ENCODE measurements at regions not wholly inside any gene's neighbourhood (a gene's known extent, or its start where the extent isn't known, plus 50 kb on each side); places are given as distances from the start of the nearest gene placed in this dataset.

DNA sequence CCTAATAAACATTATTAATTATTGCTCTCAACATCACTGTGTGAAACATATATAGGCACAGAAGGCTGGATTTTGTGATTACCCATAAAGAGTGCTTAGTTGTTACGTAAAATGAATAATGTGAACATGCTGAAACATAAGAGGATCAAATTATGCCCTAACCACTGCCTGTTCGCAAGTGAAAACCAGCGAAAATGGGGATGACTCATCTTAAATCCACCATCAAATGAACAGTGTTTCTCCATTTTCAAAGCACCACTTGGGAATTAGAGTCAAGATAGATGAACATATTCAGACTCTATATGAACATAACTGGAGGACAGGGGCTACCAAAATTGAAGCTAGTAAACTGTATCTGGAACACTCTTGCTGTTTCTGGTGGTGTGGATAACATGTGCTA is 386.2 kb downstream of the HHIPL2 start:
- Histone ChIP-seq H3K36me3 (ENCODE audit: low read depth) (no peaks in the 10 kb centered on the region), H3K79me2 (ENCODE audit: low read depth) (no peaks in the 10 kb centered on the region), H3K9me2 (ENCODE audit: insufficient read depth) (no peaks in the 10 kb centered on the region), H3K4me2 (no peak overlapping the region), H3K27me3 (ENCODE audit: insufficient read depth, low read depth) (no peaks in the 10 kb centered on the region), H3K27ac (no peak overlapping the region), H4K20me1 (ENCODE audit: insufficient read depth) (no peaks in the 10 kb centered on the region), H3K4me3 (no peak overlapping the region), H3F3A (ENCODE audit: insufficient read depth, low read depth) (no peaks in the 10 kb centered on the region), H3K9me3 (ENCODE audit: insufficient read depth, low read depth) (no peaks in the 10 kb centered on the region), H3K4me1 (replicated peaks; ENCODE audit: insufficient read depth) (no peaks in the 10 kb centered on the region), H2AFZ (no peak overlapping the region)
- no peak for DNase-seq
- ChIA-PET POLR2A (ENCODE audit: unreplicated experiment) (no interaction called here), CTCF (no interaction called here)
- no TSS peak for BruUV-seq (replicated peaks)
- intact Hi-C loops (cut with micrococcal nuclease; ENCODE audit: unreplicated experiment): no loop called here
- TF ChIP-seq EZH2 (IDR thresholded peaks at IDR 0.05; ENCODE audit: low read depth): no peak
- TF ChIP-seq CTCF (conservative IDR thresholded peaks at IDR 0.05): no peak

DNA sequence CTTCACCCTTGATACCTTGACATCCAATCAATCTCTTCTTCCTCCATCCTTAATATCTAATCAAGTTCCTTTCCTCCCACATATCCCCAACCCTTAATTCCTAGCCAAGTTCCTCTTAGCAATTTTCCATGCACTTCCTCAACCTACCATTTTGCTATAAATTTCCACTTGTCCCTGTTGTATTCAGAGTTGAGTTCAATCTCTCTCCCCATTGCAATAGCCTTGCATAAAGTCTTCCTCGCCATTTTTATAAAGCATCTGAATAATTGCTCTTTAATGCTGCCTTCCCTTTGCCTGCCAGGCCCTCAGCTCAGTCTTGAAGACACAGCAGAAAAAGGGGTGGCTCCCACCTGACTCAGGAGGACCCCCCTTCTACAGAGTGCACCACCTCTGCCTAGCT is 390.3 kb downstream of the HHIPL2 start:
- no peaks in the 10 kb centered on the region for H3K36me3 ChIP-seq (ENCODE audit: low read depth)
- BruUV-seq (replicated peaks): no TSS peak
- TF ChIP-seq EZH2 (IDR thresholded peaks at IDR 0.05; ENCODE audit: low read depth): no peak
- no peak for TF ChIP-seq CTCF (conservative IDR thresholded peaks at IDR 0.05)

DNA sequence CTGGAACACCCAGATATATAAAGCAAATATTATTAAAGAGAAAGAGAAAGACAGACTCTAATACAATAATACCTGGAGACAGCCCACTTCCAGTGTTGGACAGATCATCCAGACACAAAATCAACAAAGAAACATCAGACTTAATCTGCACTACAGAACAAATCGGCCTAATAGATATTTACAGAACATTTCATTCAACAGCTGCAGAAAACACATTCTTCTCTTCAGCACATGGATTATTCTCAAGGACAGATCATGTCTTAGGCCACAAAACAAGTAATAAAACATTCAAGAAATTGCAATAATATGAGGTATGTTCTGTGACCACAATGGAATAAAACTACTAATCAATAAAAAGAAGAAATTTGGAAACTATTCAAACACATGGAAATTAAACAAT is 398.3 kb upstream of the DUSP10 start:
- Histone ChIP-seq H3K36me3 (ENCODE audit: low read depth) (no peaks in the 10 kb centered on the region), H3K27me3 (ENCODE audit: insufficient read depth, low read depth) (no peaks in the 10 kb centered on the region), H3K79me2 (ENCODE audit: low read depth) (no peaks in the 10 kb centered on the region), H3K9me3 (ENCODE audit: insufficient read depth, low read depth) (no peaks in the 10 kb centered on the region), H2AFZ (no peak overlapping the region), H3K9me2 (ENCODE audit: insufficient read depth) (peaks cover 5% of the 10 kb centered on the region; the same call in 1 of the 2 replicates), H3K4me1 (replicated peaks; ENCODE audit: insufficient read depth) (no peaks in the 10 kb centered on the region), H3K27ac (no peak overlapping the region), H4K20me1 (ENCODE audit: insufficient read depth) (no peaks in the 10 kb centered on the region), H3F3A (ENCODE audit: insufficient read depth, low read depth) (peaks cover 5% of the 10 kb centered on the region; the same call in 1 of the 2 replicates), H3K4me2 (no peak overlapping the region), H3K4me3 (no peak overlapping the region)
- no TSS peak for BruUV-seq (replicated peaks)
- ChIA-PET CTCF (no interaction called here), POLR2A (ENCODE audit: unreplicated experiment) (no interaction called here)
- no peak for DNase-seq
- TF ChIP-seq EZH2 (IDR thresholded peaks at IDR 0.05; ENCODE audit: low read depth) (no peak), CTCF (conservative IDR thresholded peaks at IDR 0.05) (no peak)
- intact Hi-C loops (cut with micrococcal nuclease; ENCODE audit: unreplicated experiment): no loop called here

More for the DNA sequence above, 390.3 kb downstream of the HHIPL2 start:
- POLR2A ChIA-PET (ENCODE audit: unreplicated experiment): no interaction called here
- intact Hi-C loops (cut with micrococcal nuclease; ENCODE audit: unreplicated experiment): no loop called here
- H3K27ac ChIP-seq: no peak overlapping the region
- H3K9me3 ChIP-seq (ENCODE audit: insufficient read depth, low read depth): no peaks in the 10 kb centered on the region
- no peak overlapping the region for H3K4me3 ChIP-seq
- no peaks in the 10 kb centered on the region for H3K79me2 ChIP-seq (ENCODE audit: low read depth)
- H4K20me1 ChIP-seq (ENCODE audit: insufficient read depth): no peaks in the 10 kb centered on the region
- no peaks in the 10 kb centered on the region for H3K4me1 ChIP-seq (replicated peaks; ENCODE audit: insufficient read depth)
- H3K27me3 ChIP-seq (ENCODE audit: insufficient read depth, low read depth): no peaks in the 10 kb centered on the region
- DNase-seq: no peak
- H2AFZ ChIP-seq: no peak overlapping the region
- H3F3A ChIP-seq (ENCODE audit: insufficient read depth, low read depth): no peaks in the 10 kb centered on the region
- CTCF ChIA-PET: interaction anchor here (0.6 kb wide), 1 partner anchor 9 kb away, joined by 5 read pairs; no protein-coding TSS in a partner anchor
- H3K4me2 ChIP-seq: no peak overlapping the region
- no peaks in the 10 kb centered on the region for H3K9me2 ChIP-seq (ENCODE audit: insufficient read depth)

Measured in PC-9 (cell line).